ENCODE measurements at regions not wholly inside any gene's neighbourhood (a gene's known extent, or its start where the extent isn't known, plus 50 kb on each side); places are given as distances from the start of the nearest gene placed in this dataset.
"Not testable (repeated sequence)": the region's sequence is repeated elsewhere in the genome, so short reads cannot be mapped to it uniquely, and the experiment has no call there.

DNA sequence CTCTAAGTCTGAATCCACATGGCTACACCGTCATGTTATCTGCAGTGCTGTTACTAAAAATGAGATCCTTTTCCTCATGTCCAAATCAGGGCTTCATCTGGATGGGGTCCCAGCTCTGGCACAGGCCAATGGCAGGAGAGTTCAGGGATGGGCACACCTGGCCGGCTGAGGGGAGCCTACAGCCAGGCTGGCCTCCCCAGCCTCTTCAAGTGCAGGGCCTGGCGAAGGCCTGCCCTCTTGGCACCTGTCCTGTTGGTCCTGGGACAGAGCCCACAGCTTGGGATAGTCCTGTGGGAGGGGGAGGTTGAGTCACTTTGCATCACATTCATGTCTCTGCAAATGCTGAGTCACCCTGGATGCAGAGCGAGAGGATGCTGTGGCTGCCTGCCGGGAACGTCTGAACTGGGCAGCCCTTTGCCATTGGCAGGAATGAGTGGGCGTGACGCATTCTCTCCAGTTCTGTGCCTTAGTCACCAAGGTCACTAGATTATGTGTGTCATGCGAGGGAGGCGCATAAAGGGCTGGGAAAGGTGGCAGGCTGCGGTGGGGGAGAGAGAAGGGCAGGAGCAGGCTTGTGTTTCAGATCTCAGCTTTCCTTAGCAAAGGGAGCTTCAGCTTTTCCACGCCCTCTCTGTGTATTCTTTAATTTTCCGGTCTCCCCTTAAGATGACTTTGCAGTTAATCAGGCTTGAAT lies 223.2 kb upstream of the ECI2 start:
- ATAC-seq = peak; percentile 91
- DNase-seq (ENCODE audit: low spot score) = peak; percentile 75
- intact Hi-C loops (cut with DNase I) = no loop called here

- DNase-seq (ENCODE audit: low spot score); intact Hi-C loops (cut with DNase I); ATAC-seq: not testable (repeated sequence)
Observed at GRCh38 chr6:4357660-4358152, 222.3 kb upstream of the ECI2 start.

DNA sequence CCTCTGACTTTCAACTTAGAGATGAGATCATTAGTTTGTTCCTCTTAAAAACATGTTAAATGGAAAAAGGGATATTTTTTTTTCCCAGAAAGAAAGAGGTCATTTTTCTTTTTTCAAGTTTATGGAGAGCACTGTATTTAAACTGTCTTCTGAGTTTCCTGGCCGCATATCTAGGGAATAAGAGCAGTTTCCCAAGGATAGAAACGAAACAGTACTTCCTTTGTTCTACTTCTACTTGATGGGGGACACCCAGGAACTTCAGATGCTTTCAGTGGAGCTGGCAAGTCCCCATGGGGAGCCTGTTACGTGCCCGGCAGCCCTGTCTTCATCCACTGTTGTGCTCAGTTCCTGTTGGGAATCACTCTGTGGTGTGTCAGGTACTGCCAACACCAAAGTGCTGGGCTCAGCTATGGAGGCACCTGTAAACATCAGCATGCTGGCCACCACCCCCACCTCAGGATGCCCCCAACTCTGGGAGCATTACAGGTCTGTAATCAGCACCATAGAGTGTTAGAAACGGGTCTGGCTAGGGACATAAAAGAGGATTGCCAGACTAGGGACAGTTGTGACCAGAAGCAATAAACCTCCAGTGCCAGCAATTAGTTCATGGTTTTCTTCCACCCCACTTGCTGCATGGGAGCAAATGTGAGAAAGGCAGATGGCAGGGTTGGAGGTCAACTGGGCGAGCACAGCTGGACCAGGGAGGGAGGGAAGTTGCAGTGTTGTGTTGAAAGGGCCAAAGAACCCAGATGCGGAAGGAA lies 221.7 kb upstream of the ECI2 start:
- DNase-seq (ENCODE audit: low spot score) (no peak), ATAC-seq (no peak)
- intact Hi-C loops (cut with DNase I) = no loop called here

DNA sequence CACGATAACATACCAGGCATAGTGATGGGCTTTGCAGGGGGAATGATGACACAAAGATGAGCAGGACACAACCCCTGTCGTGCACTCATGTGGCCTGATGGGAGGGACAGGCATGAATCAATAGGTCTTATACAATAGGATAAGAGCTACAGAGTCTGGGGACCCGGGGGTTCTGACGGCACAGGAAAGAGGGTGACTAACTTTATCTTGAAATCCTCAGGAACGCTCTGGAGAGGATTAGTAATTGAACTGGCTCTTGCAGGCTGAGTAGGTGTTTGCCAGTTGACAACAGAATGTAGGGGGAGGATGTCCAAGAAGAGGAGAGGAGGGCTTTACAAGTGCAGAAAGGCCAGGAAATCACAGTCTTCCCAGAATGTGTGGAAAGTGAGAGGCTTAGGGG lies 219.9 kb upstream of the ECI2 start:
- DNase-seq (ENCODE audit: low spot score) = no peak

GRCh38 chr6:4354181-4354580 lies 218.8 kb upstream of the ECI2 start:
- DNase-seq (ENCODE audit: low spot score) = no peak

More for the DNA sequence above, 219.9 kb upstream of the ECI2 start:
- ATAC-seq = no peak
- intact Hi-C loops (cut with DNase I) = no loop called here

GRCh38 chr6:4352731-4353130 lies 217.4 kb upstream of the ECI2 start:
- intact Hi-C loops (cut with DNase I) = no loop called here
- DNase-seq (ENCODE audit: low spot score) (no peak), ATAC-seq (peak; percentile 15)

More at GRCh38 chr6:4354181-4354580, 218.8 kb upstream of the ECI2 start:
- ATAC-seq = no peak
- intact Hi-C loops (cut with DNase I) = no loop called here

DNA sequence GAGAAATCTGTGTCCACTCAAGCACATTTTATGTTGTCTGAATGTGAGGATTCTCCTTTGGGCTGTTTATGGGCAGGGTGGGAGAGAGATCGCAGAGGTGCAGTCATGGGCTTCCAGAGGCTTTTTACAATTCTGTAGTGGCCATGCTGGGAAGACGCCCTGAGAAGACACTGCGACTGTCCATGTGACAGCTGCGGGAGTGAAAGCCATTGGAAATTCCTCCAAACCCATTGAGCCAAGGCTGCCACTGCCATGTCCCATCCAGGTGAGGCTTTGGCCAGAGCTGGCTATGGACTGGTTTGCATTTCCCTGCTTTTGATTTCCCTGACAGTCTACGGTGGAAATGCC lies 216.9 kb upstream of the ECI2 start:
- no peak for DNase-seq (ENCODE audit: low spot score)
- intact Hi-C loops (cut with DNase I) = no loop called here
- no peak for ATAC-seq

GRCh38 chr6:4351520-4352321 lies 216.3 kb upstream of the ECI2 start:
- ATAC-seq (peak; percentile 86), DNase-seq (ENCODE audit: low spot score) (peak; percentile 76)
- intact Hi-C loops (cut with DNase I) = no loop called here

- intact Hi-C loops (cut with DNase I) = no loop called here
- DNase-seq (ENCODE audit: low spot score) (no peak), ATAC-seq (no peak)
Observed at GRCh38 chr6:4350567-4351519, 215.5 kb upstream of the ECI2 start.

- intact Hi-C loops (cut with DNase I) = no loop called here
- ATAC-seq (no peak), DNase-seq (ENCODE audit: low spot score) (no peak)
Observed at GRCh38 chr6:4349931-4350330, 214.6 kb upstream of the ECI2 start.

DNA sequence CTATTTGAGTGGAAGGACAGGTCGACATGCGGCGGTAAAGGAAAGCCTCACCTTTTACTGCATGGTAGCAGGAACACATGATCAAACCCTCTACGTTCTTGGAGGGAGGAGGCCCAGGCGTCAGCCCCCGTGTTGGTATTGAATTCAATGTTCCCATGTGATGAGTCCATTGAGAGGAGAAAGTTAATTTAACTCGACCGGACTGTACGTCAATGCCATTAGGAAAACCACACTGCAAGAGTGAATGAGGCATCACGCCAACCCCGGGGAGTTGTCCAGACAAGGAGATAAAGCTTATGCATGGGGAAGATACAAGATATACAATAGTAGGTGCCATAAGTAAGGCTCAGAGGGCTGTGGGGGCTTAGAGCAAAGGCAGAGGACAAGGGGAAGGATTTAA lies 213.9 kb upstream of the ECI2 start:
- DNase-seq (ENCODE audit: low spot score) = no peak
- intact Hi-C loops (cut with DNase I) = no loop called here
- no peak for ATAC-seq

DNA sequence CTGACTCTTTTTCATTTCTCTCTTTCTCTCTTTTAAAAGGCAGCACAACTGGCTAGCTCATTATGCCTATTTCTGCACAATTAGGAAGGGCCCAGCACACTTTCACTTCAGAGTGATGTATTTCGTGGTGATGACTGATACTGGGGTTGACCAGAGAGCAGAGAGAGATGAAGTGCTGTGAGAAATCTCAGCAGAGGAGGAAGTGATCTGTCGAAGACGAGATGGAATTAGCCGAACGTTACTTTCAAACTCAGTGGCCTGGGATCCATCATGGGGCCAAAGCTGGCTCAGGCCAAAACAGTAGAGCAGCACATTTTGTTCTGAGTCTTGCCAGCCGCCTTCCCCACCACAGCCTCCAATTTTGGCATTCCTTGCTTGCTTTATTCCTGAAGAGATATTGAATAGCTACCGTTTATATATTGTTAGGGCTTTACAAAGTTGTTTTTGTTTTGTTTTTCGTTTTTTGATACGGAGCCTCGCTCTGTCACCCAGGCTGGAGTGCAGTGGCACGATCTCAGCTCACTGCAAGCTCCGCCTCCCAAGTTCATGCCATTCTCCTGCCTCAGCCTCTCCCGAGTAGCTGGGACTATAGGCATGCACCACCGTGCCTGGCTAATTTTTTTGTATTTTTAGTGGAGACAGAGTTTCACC lies 213.2 kb upstream of the ECI2 start:
- intact Hi-C loops (cut with DNase I) = no loop called here
- no peak for DNase-seq (ENCODE audit: low spot score)
- no peak for ATAC-seq

DNA sequence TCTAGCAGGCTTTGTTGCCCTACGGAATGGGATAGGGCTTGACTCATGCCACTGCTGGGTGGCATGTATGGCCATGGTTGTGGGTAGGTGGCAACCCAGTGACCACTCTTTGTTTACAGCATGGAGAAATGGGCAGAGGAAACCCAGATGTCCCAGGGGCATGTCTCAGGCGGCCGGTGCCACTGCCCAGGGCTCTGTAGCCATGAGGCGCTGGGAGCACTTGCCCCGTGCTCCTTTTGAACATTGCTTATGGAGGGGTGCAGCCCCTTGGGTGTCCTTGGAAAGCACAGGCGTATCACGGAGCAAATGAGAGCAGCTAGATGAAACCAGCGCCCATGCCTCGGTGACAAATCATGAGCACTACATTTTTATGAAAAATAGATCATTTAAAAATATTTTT lies 212.5 kb upstream of the ECI2 start:
- ATAC-seq = no peak
- intact Hi-C loops (cut with DNase I) = no loop called here

GRCh38 chr6:4346659-4347333 lies 211.4 kb upstream of the ECI2 start:
- DNase-seq (ENCODE audit: low spot score) (no peak), ATAC-seq (no peak)
- intact Hi-C loops (cut with DNase I) = no loop called here

More for the DNA sequence above, 212.5 kb upstream of the ECI2 start:
- no peak for DNase-seq (ENCODE audit: low spot score)

GRCh38 chr6:4345543-4345942 lies 210.2 kb upstream of the ECI2 start:
- no peak for ATAC-seq
- intact Hi-C loops (cut with DNase I) = no loop called here
- DNase-seq (ENCODE audit: low spot score) = no peak

DNA sequence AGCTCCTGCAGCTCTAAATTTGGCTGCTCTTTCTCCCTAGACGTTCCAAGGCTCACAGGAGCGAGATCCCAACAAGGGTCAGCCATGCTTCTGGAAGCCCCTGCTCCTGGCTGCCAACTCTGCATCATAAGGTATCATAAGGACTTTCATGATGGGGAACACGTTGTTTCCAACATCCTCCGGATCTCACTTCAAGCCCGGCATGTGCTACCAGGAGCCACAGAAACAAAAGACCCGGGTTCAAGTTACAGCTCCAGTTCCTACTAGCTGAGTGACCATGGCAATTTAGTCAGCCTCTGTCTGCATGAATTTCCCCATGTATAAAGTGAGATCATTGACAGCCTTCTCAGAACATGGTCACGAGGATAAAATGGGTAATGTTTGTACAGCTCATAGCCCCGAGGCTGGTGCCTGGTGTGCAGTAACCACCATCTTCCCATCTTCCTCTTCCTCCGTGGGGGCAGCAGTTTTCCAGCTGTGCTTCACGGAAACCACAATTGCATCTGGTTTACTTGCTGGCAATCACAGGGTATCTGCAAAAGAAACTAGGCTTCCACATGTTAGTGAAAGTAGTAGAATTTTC lies 209.0 kb upstream of the ECI2 start:
- ATAC-seq = peak; percentile 49
- intact Hi-C loops (cut with DNase I) = no loop called here
- DNase-seq (ENCODE audit: low spot score) = no peak

DNA sequence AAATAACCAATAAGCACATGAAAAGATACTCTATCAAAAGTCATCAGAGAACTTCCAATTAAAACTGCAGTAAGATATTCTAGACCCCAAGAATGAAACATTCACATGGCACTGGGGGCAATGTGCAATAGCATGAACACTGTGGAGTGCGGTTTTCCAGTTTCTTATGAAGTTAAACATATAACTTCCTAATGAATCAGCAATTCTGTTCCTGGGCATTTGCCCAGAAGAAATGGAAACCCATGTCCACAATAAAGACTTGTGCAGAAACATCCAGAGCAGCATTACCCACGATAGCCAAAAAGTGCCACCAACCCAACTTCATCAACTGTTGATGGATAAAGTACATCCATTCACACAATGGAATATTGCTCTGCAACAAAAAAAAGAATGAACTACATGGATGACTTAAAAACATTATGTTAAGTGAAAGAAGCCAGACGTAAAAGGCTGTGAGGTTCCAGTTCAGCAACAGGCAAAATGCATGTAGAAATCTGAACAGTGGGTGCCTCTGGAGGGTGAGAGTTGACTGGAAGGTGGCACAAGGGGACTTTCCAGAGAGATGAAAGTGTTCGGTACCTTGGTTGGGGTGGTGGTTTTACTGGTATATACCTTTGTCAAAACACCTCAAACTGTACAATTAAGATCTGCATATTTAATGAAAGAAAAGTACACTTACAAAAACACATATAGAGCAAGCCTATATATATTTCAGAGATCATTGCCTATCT lies 207.2 kb upstream of the ECI2 start:
- ATAC-seq (no peak), DNase-seq (ENCODE audit: low spot score) (no peak)
- intact Hi-C loops (cut with DNase I) = no loop called here

Measured in sciatic nerve (tissue), 2 donors.